Body of pancreas (tissue), 4 donors: ENCODE measurements at regions not wholly inside any gene's neighbourhood (a gene's known extent, or its start where the extent isn't known, plus 50 kb on each side); places are given as distances from the start of the nearest gene placed in this dataset.

Source experiments
- CTCF ChIP-seq, 7 experiments: fragments of 450-650 bp in 4 of 7; fragments of 200-600 bp in 3 of 7; sonication (generic) in 3 of 7; IDR thresholded peaks; one replicate each; pipeline ENCODE4 v1.5.1; 2016 to 2019; ENCODE audit warnings: antibody characterized with exemption in 7 of 7
- POLR2A ChIP-seq, 3 donors: fragments of 450-650 bp; IDR thresholded peaks; one replicate each; pipeline ENCODE4 v1.6.1; 2016; ENCODE audit warnings: antibody characterized with exemption in 3 of 3, mild to moderate bottlenecking in 2 of 3

- TF ChIP-seq CTCF (IDR thresholded peaks at IDR 0.05) (peak; percentile 41 to 72 (median 59)), POLR2A (IDR thresholded peaks at IDR 0.05) (no peak)
Measured at GRCh38 chr5:153147891-153148623, 342.4 kb upstream of the GRIA1 start.
